ENCODE measurements at regions not wholly inside any gene's neighbourhood (a gene's known extent, or its start where the extent isn't known, plus 50 kb on each side); places are given as distances from the start of the nearest gene placed in this dataset.

- Histone ChIP-seq H2AK5ac (ENCODE audit: low read depth, low read length) (no peak overlapping the region), H3K23ac (ENCODE audit: low read depth, low read length, poor library complexity) (no peak overlapping the region), H3K4me1 (ENCODE audit: control insufficient read depth in 2 of 2, insufficient read depth in 1 of 2, low read depth in 1 of 2, low read length in 2 of 2) (no peaks in the 10 kb centered on the region), H2BK120ac (ENCODE audit: low read depth, low read length) (no peak overlapping the region), H2BK15ac (ENCODE audit: low read length) (no peak overlapping the region), H4K8ac (ENCODE audit: low read depth, low read length) (no peak overlapping the region), H4K91ac (ENCODE audit: low read depth, low read length, poor library complexity) (no peak overlapping the region), H2AFZ (ENCODE audit: low read length) (no peak overlapping the region), H3K9me3 (replicated peaks in 1 of 2; ENCODE audit: control insufficient read depth in 2 of 2, insufficient read depth in 1 of 2, low read depth in 1 of 2, low read length in 2 of 2) (peaks cover 0 to 2% of the 10 kb centered on the region in 2 donors), H3K18ac (ENCODE audit: low read length) (no peak overlapping the region), H3K36me3 (replicated peaks in 1 of 2; ENCODE audit: control insufficient read depth in 2 of 2, insufficient read depth in 2 of 2, low read length in 2 of 2) (no peaks in the 10 kb centered on the region), H3K4me2 (ENCODE audit: insufficient read depth, low read length, poor library complexity, severe bottlenecking) (no peak overlapping the region), H3K27ac (replicated peaks; ENCODE audit: low read length) (no peak overlapping the region), H2BK12ac (ENCODE audit: low read length) (no peak overlapping the region), H3K9ac (ENCODE audit: low read depth, low read length, poor library complexity) (no peak overlapping the region), H3K14ac (ENCODE audit: low read length) (no peak overlapping the region), H3K79me1 (ENCODE audit: low read depth, low read length) (no peaks in the 10 kb centered on the region), H3K4ac (ENCODE audit: low read length) (no peak overlapping the region), H3K27me3 (ENCODE audit: control insufficient read depth in 3 of 3, insufficient read depth in 3 of 3, low read depth in 1 of 3, low read length in 3 of 3) (no peaks in the 10 kb centered on the region), H2BK5ac (ENCODE audit: low read length) (no peak overlapping the region), H3K4me3 (ENCODE audit: low read length in 2 of 2) (no peak overlapping the region)
- WGBS, 2 donors (ENCODE audit: extremely low coverage in 2 of 2, insufficient read length in 2 of 2, insufficient replicate concordance in 1 of 2) = no CpG with 5 or more reads among the region's 2 CpGs
- DNase-seq (ENCODE audit: low spot score) = no peak
Observed at GRCh38 chr13:82867284-82867683, 1015.0 kb downstream of the SLITRK1 start.

GRCh38 chr13:82850644-82851043, 1031.6 kb downstream of the SLITRK1 start:
- Histone ChIP-seq H3K4me1 (ENCODE audit: control insufficient read depth in 2 of 2, insufficient read depth in 1 of 2, low read depth in 1 of 2, low read length in 2 of 2) (no peaks in the 10 kb centered on the region), H3K79me1 (ENCODE audit: low read depth, low read length) (no peaks in the 10 kb centered on the region), H4K8ac (ENCODE audit: low read depth, low read length) (no peak overlapping the region), H2BK5ac (ENCODE audit: low read length) (no peak overlapping the region), H2BK15ac (ENCODE audit: low read length) (no peak overlapping the region), H3K9me3 (replicated peaks in 1 of 2; ENCODE audit: control insufficient read depth in 2 of 2, insufficient read depth in 1 of 2, low read depth in 1 of 2, low read length in 2 of 2) (no peaks in the 10 kb centered on the region), H3K4ac (ENCODE audit: low read length) (no peak overlapping the region), H3K36me3 (replicated peaks in 1 of 2; ENCODE audit: control insufficient read depth in 2 of 2, insufficient read depth in 2 of 2, low read length in 2 of 2) (no peaks in the 10 kb centered on the region), H4K91ac (ENCODE audit: low read depth, low read length, poor library complexity) (no peak overlapping the region), H3K23ac (ENCODE audit: low read depth, low read length, poor library complexity) (no peak overlapping the region), H3K9ac (ENCODE audit: low read depth, low read length, poor library complexity) (no peak overlapping the region), H2BK12ac (ENCODE audit: low read length) (no peak overlapping the region), H3K14ac (ENCODE audit: low read length) (no peak overlapping the region), H3K18ac (ENCODE audit: low read length) (no peak overlapping the region), H3K4me3 (ENCODE audit: low read length in 2 of 2) (no peak overlapping the region), H2AFZ (ENCODE audit: low read length) (no peak overlapping the region), H3K27me3 (ENCODE audit: control insufficient read depth in 3 of 3, insufficient read depth in 3 of 3, low read depth in 1 of 3, low read length in 3 of 3) (no peaks in the 10 kb centered on the region), H2BK120ac (ENCODE audit: low read depth, low read length) (no peak overlapping the region), H3K4me2 (ENCODE audit: insufficient read depth, low read length, poor library complexity, severe bottlenecking) (no peak overlapping the region), H2AK5ac (ENCODE audit: low read depth, low read length) (no peak overlapping the region), H3K27ac (replicated peaks; ENCODE audit: low read length) (no peak overlapping the region)
- no peak for DNase-seq (ENCODE audit: low spot score)

GRCh38 chr13:82848766-82849165, 1033.5 kb downstream of the SLITRK1 start:
- no peak overlapping the region for H3K23ac ChIP-seq (ENCODE audit: low read depth, low read length, poor library complexity)
- H4K8ac ChIP-seq (ENCODE audit: low read depth, low read length) = no peak overlapping the region
- no peak overlapping the region for H3K18ac ChIP-seq (ENCODE audit: low read length)
- no peak overlapping the region for H2AK5ac ChIP-seq (ENCODE audit: low read depth, low read length)
- H3K4me3 ChIP-seq (ENCODE audit: low read length in 2 of 2) = no peak overlapping the region
- H2BK120ac ChIP-seq (ENCODE audit: low read depth, low read length) = no peak overlapping the region
- no peaks in the 10 kb centered on the region for H3K79me1 ChIP-seq (ENCODE audit: low read depth, low read length)
- H3K36me3 ChIP-seq (replicated peaks in 1 of 2; ENCODE audit: control insufficient read depth in 2 of 2, insufficient read depth in 2 of 2, low read length in 2 of 2) = no peaks in the 10 kb centered on the region
- no peak overlapping the region for H3K4ac ChIP-seq (ENCODE audit: low read length)
- no peak overlapping the region for H3K9ac ChIP-seq (ENCODE audit: low read depth, low read length, poor library complexity)
- no peak overlapping the region for H2BK12ac ChIP-seq (ENCODE audit: low read length)
- no peak overlapping the region for H2BK15ac ChIP-seq (ENCODE audit: low read length)
- WGBS, 2 donors (ENCODE audit: extremely low coverage in 2 of 2, insufficient read length in 2 of 2, insufficient replicate concordance in 1 of 2) = no CpG with 5 or more reads among the region's 1 CpG
- H3K4me1 ChIP-seq (ENCODE audit: control insufficient read depth in 2 of 2, insufficient read depth in 1 of 2, low read depth in 1 of 2, low read length in 2 of 2) = no peaks in the 10 kb centered on the region
- no peak overlapping the region for H3K14ac ChIP-seq (ENCODE audit: low read length)
- H2AFZ ChIP-seq (ENCODE audit: low read length) = no peak overlapping the region
- H3K4me2 ChIP-seq (ENCODE audit: insufficient read depth, low read length, poor library complexity, severe bottlenecking) = no peak overlapping the region
- no peaks in the 10 kb centered on the region for H3K27me3 ChIP-seq (ENCODE audit: control insufficient read depth in 3 of 3, insufficient read depth in 3 of 3, low read depth in 1 of 3, low read length in 3 of 3)
- no peaks in the 10 kb centered on the region for H3K9me3 ChIP-seq (replicated peaks in 1 of 2; ENCODE audit: control insufficient read depth in 2 of 2, insufficient read depth in 1 of 2, low read depth in 1 of 2, low read length in 2 of 2)
- no peak overlapping the region for H3K27ac ChIP-seq (replicated peaks; ENCODE audit: low read length)
- DNase-seq (ENCODE audit: low spot score) = no peak
- H4K91ac ChIP-seq (ENCODE audit: low read depth, low read length, poor library complexity) = no peak overlapping the region
- H2BK5ac ChIP-seq (ENCODE audit: low read length) = no peak overlapping the region

GRCh38 chr13:82847595-82847994, 1034.7 kb downstream of the SLITRK1 start:
- no peaks in the 10 kb centered on the region for H3K27me3 ChIP-seq (ENCODE audit: control insufficient read depth in 3 of 3, insufficient read depth in 3 of 3, low read depth in 1 of 3, low read length in 3 of 3)
- H2AK5ac ChIP-seq (ENCODE audit: low read depth, low read length) = no peak overlapping the region
- no peaks in the 10 kb centered on the region for H3K4me1 ChIP-seq (ENCODE audit: control insufficient read depth in 2 of 2, insufficient read depth in 1 of 2, low read depth in 1 of 2, low read length in 2 of 2)
- H3K36me3 ChIP-seq (replicated peaks in 1 of 2; ENCODE audit: control insufficient read depth in 2 of 2, insufficient read depth in 2 of 2, low read length in 2 of 2) = no peaks in the 10 kb centered on the region
- H2BK5ac ChIP-seq (ENCODE audit: low read length) = no peak overlapping the region
- H3K27ac ChIP-seq (replicated peaks; ENCODE audit: low read length) = no peak overlapping the region
- DNase-seq (ENCODE audit: low spot score) = no peak
- no peak overlapping the region for H3K18ac ChIP-seq (ENCODE audit: low read length)
- no peaks in the 10 kb centered on the region for H3K9me3 ChIP-seq (replicated peaks in 1 of 2; ENCODE audit: control insufficient read depth in 2 of 2, insufficient read depth in 1 of 2, low read depth in 1 of 2, low read length in 2 of 2)
- H3K4me2 ChIP-seq (ENCODE audit: insufficient read depth, low read length, poor library complexity, severe bottlenecking) = no peak overlapping the region
- no peak overlapping the region for H3K9ac ChIP-seq (ENCODE audit: low read depth, low read length, poor library complexity)
- H2BK15ac ChIP-seq (ENCODE audit: low read length) = no peak overlapping the region
- no peak overlapping the region for H3K14ac ChIP-seq (ENCODE audit: low read length)
- H2AFZ ChIP-seq (ENCODE audit: low read length) = no peak overlapping the region
- WGBS, 2 donors (ENCODE audit: extremely low coverage in 2 of 2, insufficient read length in 2 of 2, insufficient replicate concordance in 1 of 2) = no CpG with 5 or more reads among the region's 3 CpGs
- H4K8ac ChIP-seq (ENCODE audit: low read depth, low read length) = no peak overlapping the region
- H3K23ac ChIP-seq (ENCODE audit: low read depth, low read length, poor library complexity) = no peak overlapping the region
- H4K91ac ChIP-seq (ENCODE audit: low read depth, low read length, poor library complexity) = no peak overlapping the region
- no peak overlapping the region for H2BK120ac ChIP-seq (ENCODE audit: low read depth, low read length)
- H3K4ac ChIP-seq (ENCODE audit: low read length) = no peak overlapping the region
- no peaks in the 10 kb centered on the region for H3K79me1 ChIP-seq (ENCODE audit: low read depth, low read length)
- no peak overlapping the region for H3K4me3 ChIP-seq (ENCODE audit: low read length in 2 of 2)
- H2BK12ac ChIP-seq (ENCODE audit: low read length) = no peak overlapping the region

Measured in neuronal stem cell (in vitro differentiated cells).